ENCODE measurements at regions not wholly inside any gene's neighbourhood (a gene's known extent, or its start where the extent isn't known, plus 50 kb on each side); places are given as distances from the start of the nearest gene placed in this dataset.

DNA sequence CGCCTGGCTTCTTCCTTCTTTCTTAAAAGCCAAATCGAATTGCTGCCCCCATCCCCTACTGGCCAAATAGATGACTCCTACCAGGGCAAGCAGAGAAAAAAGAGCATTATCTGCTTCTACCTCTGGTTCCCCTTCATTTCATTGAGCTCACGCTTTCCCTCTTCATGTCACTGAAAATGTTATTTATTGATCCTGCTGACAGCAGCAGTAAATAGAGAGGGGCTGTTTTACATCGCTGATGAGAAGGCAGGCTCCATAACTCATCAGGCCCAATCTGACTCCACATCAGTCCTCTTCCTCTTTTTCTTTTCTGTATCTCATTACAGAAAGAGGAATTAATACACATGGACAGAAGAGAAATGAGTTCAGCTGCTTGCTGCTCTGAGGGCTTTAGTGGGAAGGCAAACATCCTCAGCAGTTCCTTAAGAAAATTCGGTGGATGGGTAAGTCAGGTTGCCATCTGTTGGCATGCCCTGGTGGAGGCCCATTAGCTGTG is 904.1 kb downstream of the KCNMA1 start:
- DNase-seq: no peak

GRCh38 chr10:76732306-76732705 is 905.3 kb downstream of the KCNMA1 start:
- no peak for DNase-seq

- DNase-seq: no peak
Measured at GRCh38 chr10:76729841-76730487, 907.6 kb downstream of the KCNMA1 start.

GRCh38 chr10:76729346-76729745 is 908.3 kb downstream of the KCNMA1 start:
- DNase-seq: no peak

DNA sequence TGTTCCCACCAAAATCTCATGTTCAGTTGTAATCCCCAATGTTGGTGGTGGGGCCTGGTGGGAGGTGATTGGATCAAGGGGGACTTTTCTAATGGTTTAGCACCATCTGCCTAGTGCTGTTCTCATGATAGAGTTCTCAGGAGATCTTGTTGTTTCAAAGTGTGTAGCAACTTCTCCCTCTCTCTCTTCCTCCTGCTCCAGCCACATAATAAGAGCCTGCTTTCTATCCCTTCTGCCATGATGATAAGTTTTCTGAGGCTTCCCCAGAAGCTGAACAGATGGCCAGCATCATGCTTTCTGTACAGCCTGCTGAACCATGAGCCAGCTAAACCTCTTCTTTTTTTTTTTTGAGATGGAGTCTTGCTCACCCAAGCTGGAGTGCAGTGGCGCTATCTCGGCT is 910.6 kb downstream of the KCNMA1 start:
- DNase-seq: no peak

DNA sequence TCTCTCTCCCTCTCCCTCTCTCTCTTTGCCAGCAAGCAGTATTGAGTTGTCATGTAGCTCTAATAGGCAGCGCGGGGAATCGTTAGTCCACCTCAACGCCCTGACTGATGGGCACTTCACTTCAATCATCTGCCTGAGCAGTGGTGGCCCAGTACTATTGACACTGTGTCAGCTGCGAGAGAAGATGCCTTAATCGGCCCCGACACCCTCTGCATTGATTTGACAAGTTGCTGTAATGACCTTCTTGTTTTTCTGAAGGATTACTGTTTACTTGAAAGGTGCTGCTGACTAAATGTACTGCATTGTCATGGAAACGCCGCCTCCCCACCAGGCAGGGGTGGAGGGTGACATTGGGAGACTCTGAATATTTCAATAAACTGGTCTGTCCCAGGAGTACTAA is 913.8 kb downstream of the KCNMA1 start:
- no peak for DNase-seq

- DNase-seq: no peak
Measured at GRCh38 chr10:76721891-76722505, 915.6 kb downstream of the KCNMA1 start.

- no peak for DNase-seq
Measured at GRCh38 chr10:76719006-76719405, 918.6 kb downstream of the KCNMA1 start.

DNA sequence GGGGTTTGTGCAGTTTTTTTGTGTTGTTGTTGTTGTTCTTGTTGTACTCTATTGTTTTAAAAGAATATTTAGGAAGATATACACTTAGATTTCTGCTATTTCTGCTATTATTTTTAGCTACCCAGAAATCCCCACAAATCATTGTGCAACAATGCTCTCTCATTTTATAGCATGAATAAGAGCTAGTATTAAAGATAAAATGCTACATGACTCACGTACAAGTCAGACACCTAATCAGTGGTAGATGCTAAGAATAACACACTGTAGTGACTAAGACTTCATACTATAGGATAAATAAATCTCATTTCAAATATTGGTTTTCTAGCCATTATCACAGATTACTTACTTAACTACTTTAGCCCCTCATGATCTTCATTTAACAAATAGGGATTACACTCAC is 920.5 kb downstream of the KCNMA1 start:
- DNase-seq: no peak

GRCh38 chr10:76711222-76711997 is 926.2 kb downstream of the KCNMA1 start:
- no peak for DNase-seq

- DNase-seq: no peak
Measured at GRCh38 chr10:76700241-76700640, 937.4 kb downstream of the KCNMA1 start.

GRCh38 chr10:76697923-76698322 is 939.7 kb downstream of the KCNMA1 start:
- no peak for DNase-seq

DNA sequence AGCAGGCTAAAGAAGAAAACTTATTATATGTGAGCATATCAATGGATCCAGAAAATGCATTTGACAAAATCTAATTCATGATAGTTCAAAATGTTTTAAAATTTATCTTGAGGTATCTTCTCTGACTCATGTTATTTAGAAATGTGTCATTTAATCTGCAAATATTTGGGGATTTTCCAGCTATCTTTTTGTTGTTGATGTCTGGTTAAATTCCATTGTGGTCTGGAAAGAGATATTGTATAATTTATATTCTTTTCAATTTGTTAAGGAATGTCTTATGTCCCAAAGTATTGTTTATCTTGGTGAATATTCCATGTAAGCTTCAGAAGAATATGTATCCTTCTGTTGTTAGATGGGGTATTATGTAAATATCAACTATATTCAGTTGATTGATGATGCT is 942.5 kb downstream of the KCNMA1 start:
- DNase-seq: no peak

DNA sequence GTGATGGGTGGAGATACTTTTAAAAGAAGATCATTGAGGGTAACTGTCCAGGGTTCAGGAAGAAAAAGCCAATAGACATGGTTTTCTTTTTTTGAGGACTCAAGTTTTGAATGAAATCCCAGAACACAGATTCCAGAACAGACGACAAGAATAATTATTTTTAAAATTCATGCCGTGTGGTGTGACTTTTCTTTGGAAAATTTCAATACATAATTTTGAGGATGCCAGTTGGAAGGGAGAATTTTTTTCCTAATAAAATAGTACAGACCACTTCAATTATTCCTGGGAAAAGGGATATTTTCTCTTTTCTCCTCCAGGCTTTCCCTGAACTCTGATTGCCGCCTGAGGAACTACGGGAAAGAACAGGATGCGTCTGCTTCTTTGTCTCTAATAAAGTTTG is 951.4 kb downstream of the KCNMA1 start:
- no peak for DNase-seq

DNA sequence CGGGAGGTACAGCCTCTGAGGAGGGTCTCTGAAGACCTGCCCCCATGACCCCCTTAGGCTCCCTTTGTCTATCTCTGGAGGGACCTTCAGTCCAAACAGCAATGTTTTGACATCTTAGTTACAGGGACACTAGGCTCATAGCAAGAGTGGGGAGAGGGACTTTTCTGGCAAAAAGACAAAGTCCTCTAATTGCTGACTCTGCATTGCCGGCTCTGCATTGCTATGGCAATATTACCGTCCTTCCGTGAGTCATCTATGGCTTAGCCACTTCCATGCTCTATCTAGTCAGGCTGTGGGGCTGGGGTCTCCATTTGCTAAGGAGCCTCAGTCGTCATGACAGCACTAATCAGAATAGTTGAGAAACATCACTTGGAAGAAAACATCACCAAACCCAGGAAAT is 952.6 kb downstream of the KCNMA1 start:
- DNase-seq: no peak

GRCh38 chr10:76681153-76681552 is 956.5 kb downstream of the KCNMA1 start:
- no peak for DNase-seq

DNA sequence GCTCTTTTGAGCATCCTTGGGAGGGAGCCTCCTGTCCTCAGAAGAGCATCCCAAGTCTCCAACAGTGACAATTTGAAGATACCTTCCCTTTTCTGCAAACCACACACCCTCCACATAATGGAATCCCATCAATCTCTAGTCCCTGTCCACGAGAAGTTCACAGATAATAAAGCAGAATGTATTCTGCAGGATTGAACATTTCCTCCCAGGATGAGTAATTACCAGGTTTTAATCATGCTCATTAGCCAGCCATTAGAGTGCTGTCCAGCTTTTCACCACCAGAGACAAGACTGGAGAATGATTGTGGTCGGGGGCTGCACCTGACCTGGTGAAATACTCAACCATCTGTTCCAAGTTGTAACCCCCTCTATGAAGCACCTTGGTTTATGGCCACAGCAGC is 958.6 kb downstream of the KCNMA1 start:
- no peak for DNase-seq

GRCh38 chr10:76675951-76676587 is 961.5 kb downstream of the KCNMA1 start:
- DNase-seq: no peak

GRCh38 chr10:76675561-76675950 is 962.1 kb downstream of the KCNMA1 start:
- no peak for DNase-seq

DNA sequence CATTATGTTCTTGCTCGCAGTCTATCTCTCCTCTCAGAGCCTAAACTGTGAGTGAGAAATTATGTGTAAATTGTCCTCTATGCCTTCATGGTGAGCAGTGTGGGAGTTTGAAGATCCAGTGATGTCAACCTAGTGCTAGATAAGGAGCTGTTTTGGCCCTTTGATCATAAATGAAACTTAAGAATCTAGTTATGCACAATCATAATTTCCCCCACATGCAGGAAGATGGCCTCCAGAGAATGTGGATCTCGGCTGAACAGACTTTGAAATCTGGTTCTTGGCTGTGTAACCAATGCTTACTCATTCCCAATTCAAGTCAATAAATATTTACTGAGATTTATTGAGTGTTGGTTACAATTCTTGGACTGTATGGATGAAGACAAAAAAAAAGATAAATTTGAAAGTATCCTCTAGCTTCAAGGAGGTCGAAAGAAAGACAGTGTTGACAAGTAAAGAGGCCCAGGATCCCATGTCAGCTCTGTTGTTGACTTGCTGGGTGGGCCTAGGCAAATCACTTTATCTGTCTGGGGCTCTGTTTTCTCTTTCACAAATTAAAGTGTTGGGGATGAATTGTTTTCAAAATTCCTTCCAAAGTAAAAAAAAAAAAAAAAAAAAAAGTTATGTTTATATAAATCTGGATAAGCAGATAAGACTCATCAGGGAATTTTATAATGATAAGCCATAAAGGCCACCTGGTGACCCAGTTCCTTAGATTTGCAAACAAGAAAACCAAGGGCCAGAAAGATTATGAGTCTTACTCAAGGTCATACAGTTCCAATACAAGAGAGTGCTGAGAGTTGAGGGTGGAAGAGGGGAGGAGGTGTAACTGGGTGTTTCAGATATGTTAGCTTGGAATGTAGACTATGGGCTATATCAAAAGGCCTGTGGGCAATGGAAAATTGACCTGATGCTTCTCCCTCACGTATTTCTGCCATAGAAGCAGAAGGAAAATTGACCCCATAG is 969.9 kb downstream of the KCNMA1 start:
- DNase-seq: no peak

- no peak for DNase-seq
Measured at GRCh38 chr10:76666891-76667290, 970.7 kb downstream of the KCNMA1 start.

DNA sequence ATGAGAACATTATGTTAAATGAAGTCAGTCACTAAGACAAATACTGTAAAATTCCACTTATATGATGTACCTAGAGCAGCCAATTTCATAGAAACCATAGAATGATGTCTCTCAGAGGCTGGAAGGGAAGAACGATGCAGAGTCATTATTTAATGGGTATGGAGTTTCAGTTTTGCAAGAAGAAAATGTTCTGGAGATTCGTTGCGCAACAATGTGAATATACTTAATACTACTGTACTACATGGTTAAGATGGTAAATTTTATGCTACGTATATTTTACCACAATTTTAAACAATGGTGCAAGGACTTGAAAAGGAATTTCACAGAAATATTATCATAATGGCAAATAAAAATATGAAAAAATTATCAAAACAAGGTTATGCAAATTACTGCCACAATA is 972.6 kb downstream of the KCNMA1 start:
- DNase-seq: no peak

Measured in GOT3 (cell line).